ENCODE measurements at regions not wholly inside any gene's neighbourhood (a gene's known extent, or its start where the extent isn't known, plus 50 kb on each side); places are given as distances from the start of the nearest gene placed in this dataset.

- TF ChIP-seq, protein P1, sequence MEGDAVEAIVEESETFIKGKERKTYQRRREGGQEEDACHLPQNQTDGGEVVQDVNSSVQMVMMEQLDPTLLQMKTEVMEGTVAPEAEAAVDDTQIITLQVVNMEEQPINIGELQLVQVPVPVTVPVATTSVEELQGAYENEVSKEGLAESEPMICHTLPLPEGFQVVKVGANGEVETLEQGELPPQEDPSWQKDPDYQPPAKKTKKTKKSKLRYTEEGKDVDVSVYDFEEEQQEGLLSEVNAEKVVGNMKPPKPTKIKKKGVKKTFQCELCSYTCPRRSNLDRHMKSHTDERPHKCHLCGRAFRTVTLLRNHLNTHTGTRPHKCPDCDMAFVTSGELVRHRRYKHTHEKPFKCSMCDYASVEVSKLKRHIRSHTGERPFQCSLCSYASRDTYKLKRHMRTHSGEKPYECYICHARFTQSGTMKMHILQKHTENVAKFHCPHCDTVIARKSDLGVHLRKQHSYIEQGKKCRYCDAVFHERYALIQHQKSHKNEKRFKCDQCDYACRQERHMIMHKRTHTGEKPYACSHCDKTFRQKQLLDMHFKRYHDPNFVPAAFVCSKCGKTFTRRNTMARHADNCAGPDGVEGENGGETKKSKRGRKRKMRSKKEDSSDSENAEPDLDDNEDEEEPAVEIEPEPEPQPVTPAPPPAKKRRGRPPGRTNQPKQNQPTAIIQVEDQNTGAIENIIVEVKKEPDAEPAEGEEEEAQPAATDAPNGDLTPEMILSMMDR (conservative IDR thresholded peaks at IDR 0.05 in 1 of 2, IDR thresholded peaks at IDR 0.05 in 1 of 2; ENCODE audit: low read depth in 1 of 2, low read length in 2 of 2) = no peak
- TF ChIP-seq EZH2 (IDR thresholded peaks at IDR 0.05; ENCODE audit: low read length, missing control alignments) = no peak
These were observed 362.1 kb upstream of the CCNH start for GRCh38 chr5:87774804-87775203.
